ENCODE measurements at regions not wholly inside any gene's neighbourhood (a gene's known extent, or its start where the extent isn't known, plus 50 kb on each side); places are given as distances from the start of the nearest gene placed in this dataset.

GRCh38 chr1:209062081-209062620 lies 521.4 kb upstream of the CAMK1G start:
- DNase-seq (ENCODE audit: low read depth, low spot score): no peak

- DNase-seq (ENCODE audit: low read depth, low spot score): no peak
Measured at GRCh38 chr1:209062863-209063262, 520.7 kb upstream of the CAMK1G start.

- no peak for DNase-seq (ENCODE audit: low read depth, low spot score)
Measured at GRCh38 chr1:209063767-209064659, 519.5 kb upstream of the CAMK1G start.

GRCh38 chr1:209064850-209065706 lies 518.4 kb upstream of the CAMK1G start:
- DNase-seq (ENCODE audit: low read depth, low spot score): no peak

- DNase-seq (ENCODE audit: low read depth, low spot score): no peak
Measured at GRCh38 chr1:209072481-209072880, 511.0 kb upstream of the CAMK1G start.

GRCh38 chr1:209073879-209074278 lies 509.6 kb upstream of the CAMK1G start:
- no peak for DNase-seq (ENCODE audit: low read depth, low spot score)

- no peak for DNase-seq (ENCODE audit: low read depth, low spot score)
Measured at GRCh38 chr1:209074575-209075250, 508.8 kb upstream of the CAMK1G start.

GRCh38 chr1:209076688-209077087 lies 506.8 kb upstream of the CAMK1G start:
- peak; percentile 23 for DNase-seq (ENCODE audit: low read depth, low spot score)

GRCh38 chr1:209080170-209080781 lies 503.2 kb upstream of the CAMK1G start:
- no peak for DNase-seq (ENCODE audit: low read depth, low spot score)

- no peak for DNase-seq (ENCODE audit: low read depth, low spot score)
Measured at GRCh38 chr1:209086486-209087192, 496.9 kb upstream of the CAMK1G start.

- no peak for DNase-seq (ENCODE audit: low read depth, low spot score)
Measured at GRCh38 chr1:209094384-209094783, 489.1 kb upstream of the CAMK1G start.

- DNase-seq (ENCODE audit: low read depth, low spot score): no peak
Measured at GRCh38 chr1:209095627-209096595, 487.6 kb upstream of the CAMK1G start.

GRCh38 chr1:209100460-209100859 lies 483.1 kb upstream of the CAMK1G start:
- no peak for DNase-seq (ENCODE audit: low read depth, low spot score)

GRCh38 chr1:209101106-209101505 lies 482.4 kb upstream of the CAMK1G start:
- no peak for DNase-seq (ENCODE audit: low read depth, low spot score)

- DNase-seq (ENCODE audit: low read depth, low spot score): no peak
Measured at GRCh38 chr1:209102120-209102519, 481.4 kb upstream of the CAMK1G start.

GRCh38 chr1:209102531-209102930 lies 481.0 kb upstream of the CAMK1G start:
- DNase-seq (ENCODE audit: low read depth, low spot score): no peak

- no peak for DNase-seq (ENCODE audit: low read depth, low spot score)
Measured at GRCh38 chr1:209103092-209103491, 480.4 kb upstream of the CAMK1G start.

- DNase-seq (ENCODE audit: low read depth, low spot score): no peak
Measured at GRCh38 chr1:209104646-209105045, 478.9 kb upstream of the CAMK1G start.

GRCh38 chr1:209105701-209106100 lies 477.8 kb upstream of the CAMK1G start:
- DNase-seq (ENCODE audit: low read depth, low spot score): no peak

All from iPS DF 19.7 (cell line).